GM23338 (cell line): ENCODE measurements at regions not wholly inside any gene's neighbourhood (a gene's known extent, or its start where the extent isn't known, plus 50 kb on each side); places are given as distances from the start of the nearest gene placed in this dataset.

Source experiments
- ATAC-seq: fragments of 200-7000 bp; cut with Tn5 transposase; 3 replicates; pipeline ENCODE4 v1.9.1; 2020
- DNase-seq: peaks from one replicate; pipeline ENCODE4 v3.0.0-alpha.2; 2015; ENCODE audit warnings: low spot score
- H2AFZ ChIP-seq: fragments of 200-600 bp; sonication (generic); 2 replicates; pipeline ENCODE4 v1.8.0; 2016; ENCODE audit warnings: antibody characterized with exemption, mild to moderate bottlenecking, moderate library complexity
- H3F3A ChIP-seq: fragments of 200-600 bp; sonication (generic); replicated peaks from 2 replicates; pipeline ENCODE4 v1.8.0; 2017; ENCODE audit warnings: antibody characterized with exemption, mixed run types, low read depth
- H3K27ac ChIP-seq: fragments of 200-600 bp; sonication (generic); 2 replicates; pipeline ENCODE4 v1.6.1; 2016; ENCODE audit warnings: low read depth
- H3K27me3 ChIP-seq: fragments of 200-600 bp; sonication (generic); 2 replicates; pipeline ENCODE4 v1.8.0; 2016; ENCODE audit warnings: mild to moderate bottlenecking, mixed run types, moderate library complexity; ENCODE audit not compliant: insufficient read depth
- H3K36me3 ChIP-seq: fragments of 200-600 bp; sonication (generic); 2 replicates; pipeline ENCODE4 v1.8.0; 2016; ENCODE audit warnings: mild to moderate bottlenecking; ENCODE audit not compliant: insufficient read depth
- H3K4me1 ChIP-seq: fragments of 200-600 bp; sonication (generic); 2 replicates; pipeline ENCODE4 v1.8.0; 2016; ENCODE audit warnings: mild to moderate bottlenecking, moderate library complexity; ENCODE audit not compliant: insufficient read depth
- H3K4me2 ChIP-seq: fragments of 200-600 bp; sonication (generic); 2 replicates; pipeline ENCODE4 v1.7.1; 2017; ENCODE audit warnings: mixed run types
- H3K4me3 ChIP-seq: fragments of 200-600 bp; sonication (generic); 2 replicates; pipeline ENCODE4 v1.6.1; 2016; ENCODE audit warnings: mixed run types
- H3K79me2 ChIP-seq: fragments of 200-600 bp; sonication (generic); replicated peaks from 2 replicates; pipeline ENCODE4 v1.8.0; 2017; ENCODE audit warnings: mild to moderate bottlenecking; ENCODE audit not compliant: insufficient read depth
- H3K9me2 ChIP-seq: fragments of 200-600 bp; sonication (generic); 2 replicates; pipeline ENCODE4 v1.8.0; 2017; ENCODE audit not compliant: insufficient read depth
- H4K20me1 ChIP-seq: fragments of 200-600 bp; sonication (generic); replicated peaks from 2 replicates; pipeline ENCODE4 v1.8.0; 2017; ENCODE audit warnings: mild to moderate bottlenecking; ENCODE audit not compliant: insufficient read depth
- H3K27ac Mint-ChIP-seq: 2 replicates; pipeline ENCODE4 v1.8.0; 2020; ENCODE audit warnings: inconsistent platforms, mild to moderate bottlenecking, moderate library complexity, mixed read lengths
- H3K27me3 Mint-ChIP-seq: 3 replicates; pipeline ENCODE4 v1.8.0; 2022; ENCODE audit warnings: low read depth, mild to moderate bottlenecking, moderate library complexity, mixed read lengths, inconsistent platforms; ENCODE audit not compliant: insufficient read depth, poor library complexity
- H3K36me3 Mint-ChIP-seq: 3 replicates; pipeline ENCODE4 v1.8.0; 2021; ENCODE audit warnings: low read depth, mild to moderate bottlenecking, inconsistent platforms, moderate library complexity, mixed read lengths
- H3K4me1 Mint-ChIP-seq: 3 replicates; pipeline ENCODE4 v1.8.0; 2020; ENCODE audit warnings: mild to moderate bottlenecking, inconsistent platforms, mixed read lengths
- H3K4me3 Mint-ChIP-seq: 3 replicates; pipeline ENCODE4 v1.8.0; 2021; ENCODE audit warnings: moderate library complexity, mild to moderate bottlenecking, inconsistent platforms, mixed read lengths
- H3K9me3 Mint-ChIP-seq: 3 replicates; pipeline ENCODE4 v1.8.0; 2020; ENCODE audit warnings: moderate library complexity, mild to moderate bottlenecking, inconsistent platforms, mixed read lengths
- CREB1 ChIP-seq: fragments of 250-450 bp; sonication (Bioruptor Pico); IDR thresholded peaks from 2 replicates; pipeline ENCODE4 v1.5.0; 2020; ENCODE audit warnings: low read depth, mild to moderate bottlenecking, moderate library complexity
- EZH2phosphoT487 ChIP-seq: fragments of 200-600 bp; sonication (generic); IDR thresholded peaks from one replicate; pipeline ENCODE4 v1.8.1; 2018; ENCODE audit warnings: antibody characterized with exemption; ENCODE audit not compliant: unreplicated experiment
- JUNB ChIP-seq: IDR thresholded peaks from one replicate; pipeline ENCODE4 v1.6.1; 2016; ENCODE audit warnings: antibody characterized with exemption; ENCODE audit not compliant: unreplicated experiment
- STAT1 ChIP-seq: IDR thresholded peaks from one replicate; pipeline ENCODE4 v1.6.1; 2016; ENCODE audit warnings: antibody characterized with exemption; ENCODE audit not compliant: unreplicated experiment
- ZNF114 ChIP-seq: fragments of 250-450 bp; sonication (Bioruptor Pico); IDR thresholded peaks from 2 replicates; pipeline ENCODE4 v1.5.0; 2020; ENCODE audit warnings: mild to moderate bottlenecking, moderate library complexity
- ZNF331 ChIP-seq: fragments of 250-450 bp; sonication (Bioruptor Pico); IDR thresholded peaks from 2 replicates; pipeline ENCODE4 v1.5.0; 2020; ENCODE audit warnings: low read depth, mild to moderate bottlenecking, moderate library complexity
- TF ChIP-seq, protein P1 (sequence below), 2 experiments: fragments of 200-600 bp in 1 of 2; sonication (generic) in 1 of 2; conservative IDR thresholded peaks; 2 replicates each; pipeline versions ENCODE4 v1.5.1 to v1.6.1; 2016 to 2017; ENCODE audit warnings: antibody characterized with exemption in 2 of 2, low read depth in 2 of 2, mild to moderate bottlenecking in 2 of 2, moderate library complexity in 1 of 2
- TF ChIP-seq, protein P2 (sequence below): IDR thresholded peaks from 2 replicates; pipeline ENCODE4 v1.6.1; 2016; ENCODE audit warnings: antibody characterized with exemption
- TF ChIP-seq, protein P3 (sequence below): fragments of 250-450 bp; sonication (Bioruptor Pico); IDR thresholded peaks from 2 replicates; pipeline ENCODE4 v1.5.0; 2020; ENCODE audit warnings: mild to moderate bottlenecking, moderate library complexity

DNA sequence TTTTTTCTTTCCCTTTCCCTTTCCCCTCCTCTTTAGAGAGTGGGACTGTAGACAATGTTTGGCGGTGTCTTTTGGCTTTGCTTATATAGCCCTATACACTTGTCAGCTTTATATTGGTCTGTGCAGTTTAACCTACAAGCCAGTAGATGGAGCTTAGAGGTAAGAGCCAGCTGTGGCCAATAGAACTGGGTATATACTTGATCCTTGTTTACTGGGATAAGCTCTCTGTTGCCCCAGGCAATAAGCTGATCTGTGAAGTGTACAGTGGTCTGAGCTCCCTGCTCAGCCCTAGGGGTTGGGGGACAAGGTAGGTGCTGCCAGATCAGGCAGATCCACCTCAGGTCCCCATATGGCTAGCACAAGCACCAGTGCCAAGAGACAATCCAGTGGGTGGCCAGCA lies 434.1 kb downstream of the NOVA1 start:
- DNase-seq: peak; percentile 75
- Histone ChIP-seq H3K79me2 (no peaks in the 10 kb centered on the region), H3K9me2 (no peaks in the 10 kb centered on the region), H3F3A (no peaks in the 10 kb centered on the region), H2AFZ (peak overlapping the region; percentile 78; the same call in 1 of the 2 replicates), H3K4me2 (no peak overlapping the region), H3K4me1 (no peaks in the 10 kb centered on the region), H3K4me3 (no peak overlapping the region), H3K36me3 (no peaks in the 10 kb centered on the region), H3K27me3 (no peaks in the 10 kb centered on the region), H3K27ac (no peak overlapping the region), H4K20me1 (no peaks in the 10 kb centered on the region)
- Mint-ChIP-seq H3K4me1 (no peaks in the 10 kb centered on the region), H3K9me3 (no peaks in the 10 kb centered on the region), H3K4me3 (no peak overlapping the region), H3K27me3 (no peaks in the 10 kb centered on the region), H3K27ac (0 out of 2 replicates have a peak overlapping the region, but pooled peaks have one; percentile 53), H3K36me3 (no peaks in the 10 kb centered on the region)
- no peak for TF ChIP-seq STAT1
- TF ChIP-seq, protein P1, sequence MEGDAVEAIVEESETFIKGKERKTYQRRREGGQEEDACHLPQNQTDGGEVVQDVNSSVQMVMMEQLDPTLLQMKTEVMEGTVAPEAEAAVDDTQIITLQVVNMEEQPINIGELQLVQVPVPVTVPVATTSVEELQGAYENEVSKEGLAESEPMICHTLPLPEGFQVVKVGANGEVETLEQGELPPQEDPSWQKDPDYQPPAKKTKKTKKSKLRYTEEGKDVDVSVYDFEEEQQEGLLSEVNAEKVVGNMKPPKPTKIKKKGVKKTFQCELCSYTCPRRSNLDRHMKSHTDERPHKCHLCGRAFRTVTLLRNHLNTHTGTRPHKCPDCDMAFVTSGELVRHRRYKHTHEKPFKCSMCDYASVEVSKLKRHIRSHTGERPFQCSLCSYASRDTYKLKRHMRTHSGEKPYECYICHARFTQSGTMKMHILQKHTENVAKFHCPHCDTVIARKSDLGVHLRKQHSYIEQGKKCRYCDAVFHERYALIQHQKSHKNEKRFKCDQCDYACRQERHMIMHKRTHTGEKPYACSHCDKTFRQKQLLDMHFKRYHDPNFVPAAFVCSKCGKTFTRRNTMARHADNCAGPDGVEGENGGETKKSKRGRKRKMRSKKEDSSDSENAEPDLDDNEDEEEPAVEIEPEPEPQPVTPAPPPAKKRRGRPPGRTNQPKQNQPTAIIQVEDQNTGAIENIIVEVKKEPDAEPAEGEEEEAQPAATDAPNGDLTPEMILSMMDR (conservative IDR thresholded peaks at IDR 0.05; ENCODE audit: low read depth in 2 of 2): peak; percentile 63 to 66
- ATAC-seq: peak; percentile 100

DNA sequence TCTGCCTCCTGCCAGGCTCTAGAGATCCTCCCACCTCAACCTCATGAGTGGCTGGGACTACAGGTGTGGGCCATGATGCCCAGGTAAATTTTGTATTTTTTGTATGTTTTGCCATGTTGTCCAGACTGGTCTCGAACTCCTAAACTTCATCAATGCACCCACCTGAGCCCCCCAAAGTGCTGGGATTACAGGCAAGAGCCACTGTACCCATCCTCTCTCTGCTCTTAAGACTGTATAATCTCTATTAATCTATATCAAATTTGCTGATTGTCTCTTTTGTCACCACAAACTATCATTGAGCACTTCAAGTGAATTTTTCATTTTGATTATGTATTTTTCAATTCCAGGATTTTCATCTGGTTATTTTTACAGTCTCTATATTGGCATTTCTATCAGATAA lies 440.3 kb downstream of the NOVA1 start:
- no peaks in the 10 kb centered on the region for H3K9me3 Mint-ChIP-seq
- Histone ChIP-seq H4K20me1 (no peaks in the 10 kb centered on the region), H3F3A (no peaks in the 10 kb centered on the region), H3K27me3 (no peaks in the 10 kb centered on the region), H2AFZ (no peak overlapping the region), H3K4me2 (no peak overlapping the region), H3K79me2 (no peaks in the 10 kb centered on the region), H3K4me1 (no peaks in the 10 kb centered on the region), H3K4me3 (no peak overlapping the region), H3K9me2 (no peaks in the 10 kb centered on the region), H3K27ac (no peak overlapping the region), H3K36me3 (no peaks in the 10 kb centered on the region)
- no peak overlapping the region for H3K27ac Mint-ChIP-seq
- no peaks in the 10 kb centered on the region for H3K27me3 Mint-ChIP-seq
- ATAC-seq: no peak
- no peak for TF ChIP-seq EZH2phosphoT487
- no peak for TF ChIP-seq STAT1
- DNase-seq: no peak
- no peaks in the 10 kb centered on the region for H3K4me1 Mint-ChIP-seq
- H3K4me3 Mint-ChIP-seq: no peak overlapping the region
- no peaks in the 10 kb centered on the region for H3K36me3 Mint-ChIP-seq

DNA sequence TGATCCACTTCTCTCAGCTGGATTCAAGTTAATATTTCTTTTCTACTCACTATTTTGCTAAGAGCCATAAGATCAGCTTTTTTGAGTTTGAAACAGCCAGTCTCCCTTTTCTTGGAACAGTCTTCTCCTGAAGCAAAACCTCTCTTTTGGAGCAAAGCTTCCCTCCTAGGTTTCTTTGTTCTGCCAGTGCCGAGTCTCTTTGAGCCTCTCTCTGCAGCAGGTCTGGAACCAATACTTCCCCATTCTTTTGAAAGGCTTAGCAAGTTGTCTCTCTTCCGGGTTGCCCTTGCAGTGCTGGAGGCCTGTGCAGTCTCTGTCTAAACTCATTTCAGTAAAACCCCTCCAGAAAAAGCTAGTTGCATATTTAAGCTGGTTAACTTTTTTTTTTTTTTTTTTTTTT lies 454.8 kb downstream of the NOVA1 start:
- H3K27ac ChIP-seq: no peak overlapping the region
- no peaks in the 10 kb centered on the region for H3F3A ChIP-seq
- H3K4me1 Mint-ChIP-seq: peaks cover 6% of the 10 kb centered on the region; the same call in 2 of the 3 replicates
- H3K4me1 ChIP-seq: 0 out of 2 replicates have a peak, but pooled peaks cover 4% of the 10 kb centered on the region
- peaks cover 4% of the 10 kb centered on the region for H3K27me3 Mint-ChIP-seq
- H3K36me3 ChIP-seq: no peaks in the 10 kb centered on the region
- ATAC-seq (peak; percentile 57), DNase-seq (no peak)
- no peaks in the 10 kb centered on the region for H3K79me2 ChIP-seq
- H3K27me3 ChIP-seq: no peaks in the 10 kb centered on the region
- H4K20me1 ChIP-seq: no peaks in the 10 kb centered on the region
- peaks cover 5% of the 10 kb centered on the region for H3K9me2 ChIP-seq
- no peak overlapping the region for H3K4me3 ChIP-seq
- peak overlapping the region; percentile 17; the same call in 1 of the 2 replicates for H2AFZ ChIP-seq
- H3K4me2 ChIP-seq: no peak overlapping the region
- H3K27ac Mint-ChIP-seq: no peak overlapping the region
- H3K9me3 Mint-ChIP-seq: no peaks in the 10 kb centered on the region
- H3K36me3 Mint-ChIP-seq: no peaks in the 10 kb centered on the region
- H3K4me3 Mint-ChIP-seq: no peak overlapping the region
- TF ChIP-seq, protein P2, sequence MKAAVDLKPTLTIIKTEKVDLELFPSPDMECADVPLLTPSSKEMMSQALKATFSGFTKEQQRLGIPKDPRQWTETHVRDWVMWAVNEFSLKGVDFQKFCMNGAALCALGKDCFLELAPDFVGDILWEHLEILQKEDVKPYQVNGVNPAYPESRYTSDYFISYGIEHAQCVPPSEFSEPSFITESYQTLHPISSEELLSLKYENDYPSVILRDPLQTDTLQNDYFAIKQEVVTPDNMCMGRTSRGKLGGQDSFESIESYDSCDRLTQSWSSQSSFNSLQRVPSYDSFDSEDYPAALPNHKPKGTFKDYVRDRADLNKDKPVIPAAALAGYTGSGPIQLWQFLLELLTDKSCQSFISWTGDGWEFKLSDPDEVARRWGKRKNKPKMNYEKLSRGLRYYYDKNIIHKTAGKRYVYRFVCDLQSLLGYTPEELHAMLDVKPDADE: no peak
- no peak for TF ChIP-seq ZNF331 (CRISPR knock-in tag)
- TF ChIP-seq CREB1 (CRISPR knock-in tag): no peak
- TF ChIP-seq ZNF114 (CRISPR knock-in tag): no peak
- no peak for TF ChIP-seq JUNB
- TF ChIP-seq, protein P3, sequence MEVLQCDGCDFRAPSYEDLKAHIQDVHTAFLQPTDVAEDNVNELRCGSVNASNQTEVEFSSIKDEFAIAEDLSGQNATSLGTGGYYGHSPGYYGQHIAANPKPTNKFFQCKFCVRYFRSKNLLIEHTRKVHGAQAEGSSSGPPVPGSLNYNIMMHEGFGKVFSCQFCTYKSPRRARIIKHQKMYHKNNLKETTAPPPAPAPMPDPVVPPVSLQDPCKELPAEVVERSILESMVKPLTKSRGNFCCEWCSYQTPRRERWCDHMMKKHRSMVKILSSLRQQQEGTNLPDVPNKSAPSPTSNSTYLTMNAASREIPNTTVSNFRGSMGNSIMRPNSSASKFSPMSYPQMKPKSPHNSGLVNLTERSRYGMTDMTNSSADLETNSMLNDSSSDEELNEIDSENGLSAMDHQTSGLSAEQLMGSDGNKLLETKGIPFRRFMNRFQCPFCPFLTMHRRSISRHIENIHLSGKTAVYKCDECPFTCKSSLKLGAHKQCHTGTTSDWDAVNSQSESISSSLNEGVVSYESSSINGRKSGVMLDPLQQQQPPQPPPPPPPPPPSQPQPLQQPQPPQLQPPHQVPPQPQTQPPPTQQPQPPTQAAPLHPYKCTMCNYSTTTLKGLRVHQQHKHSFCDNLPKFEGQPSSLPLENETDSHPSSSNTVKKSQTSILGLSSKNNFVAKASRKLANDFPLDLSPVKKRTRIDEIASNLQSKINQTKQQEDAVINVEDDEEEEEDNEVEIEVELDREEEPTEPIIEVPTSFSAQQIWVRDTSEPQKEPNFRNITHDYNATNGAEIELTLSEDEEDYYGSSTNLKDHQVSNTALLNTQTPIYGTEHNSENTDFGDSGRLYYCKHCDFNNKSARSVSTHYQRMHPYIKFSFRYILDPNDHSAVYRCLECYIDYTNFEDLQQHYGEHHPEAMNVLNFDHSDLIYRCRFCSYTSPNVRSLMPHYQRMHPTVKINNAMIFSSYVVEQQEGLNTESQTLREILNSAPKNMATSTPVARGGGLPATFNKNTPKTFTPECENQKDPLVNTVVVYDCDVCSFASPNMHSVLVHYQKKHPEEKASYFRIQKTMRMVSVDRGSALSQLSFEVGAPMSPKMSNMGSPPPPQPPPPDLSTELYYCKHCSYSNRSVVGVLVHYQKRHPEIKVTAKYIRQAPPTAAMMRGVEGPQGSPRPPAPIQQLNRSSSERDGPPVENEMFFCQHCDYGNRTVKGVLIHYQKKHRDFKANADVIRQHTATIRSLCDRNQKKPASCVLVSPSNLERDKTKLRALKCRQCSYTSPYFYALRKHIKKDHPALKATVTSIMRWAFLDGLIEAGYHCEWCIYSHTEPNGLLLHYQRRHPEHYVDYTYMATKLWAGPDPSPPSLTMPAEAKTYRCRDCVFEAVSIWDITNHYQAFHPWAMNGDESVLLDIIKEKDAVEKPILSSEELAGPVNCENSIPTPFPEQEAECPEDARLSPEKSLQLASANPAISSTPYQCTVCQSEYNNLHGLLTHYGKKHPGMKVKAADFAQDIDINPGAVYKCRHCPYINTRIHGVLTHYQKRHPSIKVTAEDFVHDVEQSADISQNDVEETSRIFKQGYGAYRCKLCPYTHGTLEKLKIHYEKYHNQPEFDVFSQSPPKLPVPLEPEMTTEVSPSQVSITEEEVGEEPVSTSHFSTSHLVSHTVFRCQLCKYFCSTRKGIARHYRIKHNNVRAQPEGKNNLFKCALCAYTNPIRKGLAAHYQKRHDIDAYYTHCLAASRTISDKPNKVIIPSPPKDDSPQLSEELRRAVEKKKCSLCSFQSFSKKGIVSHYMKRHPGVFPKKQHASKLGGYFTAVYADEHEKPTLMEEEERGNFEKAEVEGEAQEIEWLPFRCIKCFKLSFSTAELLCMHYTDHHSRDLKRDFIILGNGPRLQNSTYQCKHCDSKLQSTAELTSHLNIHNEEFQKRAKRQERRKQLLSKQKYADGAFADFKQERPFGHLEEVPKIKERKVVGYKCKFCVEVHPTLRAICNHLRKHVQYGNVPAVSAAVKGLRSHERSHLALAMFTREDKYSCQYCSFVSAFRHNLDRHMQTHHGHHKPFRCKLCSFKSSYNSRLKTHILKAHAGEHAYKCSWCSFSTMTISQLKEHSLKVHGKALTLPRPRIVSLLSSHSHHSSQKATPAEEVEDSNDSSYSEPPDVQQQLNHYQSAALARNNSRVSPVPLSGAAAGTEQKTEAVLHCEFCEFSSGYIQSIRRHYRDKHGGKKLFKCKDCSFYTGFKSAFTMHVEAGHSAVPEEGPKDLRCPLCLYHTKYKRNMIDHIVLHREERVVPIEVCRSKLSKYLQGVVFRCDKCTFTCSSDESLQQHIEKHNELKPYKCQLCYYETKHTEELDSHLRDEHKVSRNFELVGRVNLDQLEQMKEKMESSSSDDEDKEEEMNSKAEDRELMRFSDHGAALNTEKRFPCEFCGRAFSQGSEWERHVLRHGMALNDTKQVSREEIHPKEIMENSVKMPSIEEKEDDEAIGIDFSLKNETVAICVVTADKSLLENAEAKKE (CRISPR knock-in tag): no peak
